HG02642 (cell line): ENCODE measurements at regions not wholly inside any gene's neighbourhood (a gene's known extent, or its start where the extent isn't known, plus 50 kb on each side); places are given as distances from the start of the nearest gene placed in this dataset.

Experiments used
- ATAC-seq: cut with Tn5 transposase; IDR thresholded peaks from one replicate; pipeline ENCODE4 v1.9.1; 2021; ENCODE audit warnings: mild to moderate bottlenecking; ENCODE audit not compliant: unreplicated experiment, poor library complexity

- no peak for ATAC-seq
Observed at GRCh38 chr4:175422331-175422730, 389.7 kb downstream of the GPM6A start.

GRCh38 chr4:175424111-175424510, 388.0 kb downstream of the GPM6A start:
- no peak for ATAC-seq

DNA sequence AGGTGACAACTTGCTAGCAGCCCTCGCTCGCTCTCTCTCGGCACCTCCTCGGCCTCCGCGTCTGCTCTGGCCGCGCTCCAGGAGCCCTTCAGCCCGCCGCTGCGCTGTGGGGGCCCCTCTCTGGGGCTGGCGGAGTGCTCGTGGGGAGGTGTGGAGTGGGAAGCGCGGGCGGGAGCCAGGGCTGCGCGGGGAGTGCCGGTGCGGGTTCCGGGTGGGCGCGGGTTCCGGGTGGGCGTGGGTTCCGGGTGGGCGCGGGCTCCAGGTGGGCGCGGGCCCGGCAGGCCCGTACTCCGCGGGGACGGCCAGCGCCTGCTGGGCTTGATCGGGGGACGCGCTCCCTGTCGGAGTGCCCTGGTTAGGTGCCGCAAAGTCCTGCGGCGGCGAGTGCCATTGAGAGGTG, 384.3 kb downstream of the GPM6A start:
- no peak for ATAC-seq

DNA sequence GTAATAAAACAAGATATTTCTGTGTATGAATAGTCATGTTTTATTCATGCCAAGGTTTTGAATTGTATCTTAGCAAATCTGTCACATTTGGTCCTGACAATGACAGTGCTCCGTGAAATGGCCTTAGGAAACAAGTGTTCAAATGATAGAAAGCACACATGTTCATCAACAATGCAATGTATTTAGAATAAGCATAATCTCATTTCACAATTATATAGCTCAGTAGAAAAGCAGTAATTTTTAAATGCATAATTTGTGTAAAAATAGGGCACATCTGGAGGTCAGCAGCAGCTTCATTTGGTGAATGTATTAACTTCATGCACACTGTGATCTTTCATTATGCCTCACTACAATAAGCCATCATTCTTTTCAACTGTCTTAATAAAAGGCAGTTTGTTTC, 380.4 kb downstream of the GPM6A start:
- ATAC-seq = no peak

GRCh38 chr4:175435381-175435783, 376.7 kb downstream of the GPM6A start:
- no peak for ATAC-seq

GRCh38 chr4:175436196-175436595, 375.9 kb downstream of the GPM6A start:
- no peak for ATAC-seq

DNA sequence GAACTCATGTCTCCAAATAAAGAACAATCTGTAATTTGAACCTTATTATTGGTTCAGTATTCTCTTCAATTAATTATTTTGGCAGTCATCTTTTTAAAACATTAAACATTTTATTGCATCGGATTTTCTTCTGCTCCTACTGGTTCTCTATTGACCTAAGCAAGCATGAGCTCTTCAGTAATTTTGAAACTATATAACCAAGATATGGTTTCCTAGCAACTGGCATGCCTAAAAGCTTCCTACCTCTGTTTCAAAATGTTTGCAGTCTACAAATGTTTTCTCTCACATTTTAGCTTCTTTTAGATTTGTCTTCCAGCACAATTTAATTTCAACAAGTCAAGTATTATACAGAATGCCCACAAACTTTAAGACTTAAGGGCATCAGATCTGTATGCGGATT, 371.3 kb downstream of the GPM6A start:
- ATAC-seq = no peak

DNA sequence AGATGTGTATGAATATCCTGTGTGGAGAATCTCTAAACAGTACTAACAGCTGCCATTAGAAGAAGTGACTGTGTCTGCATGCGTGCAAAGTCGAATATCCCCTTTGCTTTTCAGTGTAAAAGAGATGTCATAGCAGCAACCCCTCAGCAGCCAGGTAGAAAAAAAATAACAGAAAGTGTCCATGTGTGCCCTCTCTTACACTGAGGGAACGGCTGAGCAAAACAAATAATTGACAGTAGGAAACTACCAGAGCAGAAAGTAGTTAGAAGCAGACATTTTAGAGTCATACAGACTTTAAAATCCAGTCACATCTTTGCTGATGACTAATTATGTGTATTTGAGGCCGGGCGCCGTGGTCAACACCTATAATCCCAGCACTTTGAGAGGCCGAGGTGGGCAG, 370.8 kb downstream of the GPM6A start:
- no peak for ATAC-seq

DNA sequence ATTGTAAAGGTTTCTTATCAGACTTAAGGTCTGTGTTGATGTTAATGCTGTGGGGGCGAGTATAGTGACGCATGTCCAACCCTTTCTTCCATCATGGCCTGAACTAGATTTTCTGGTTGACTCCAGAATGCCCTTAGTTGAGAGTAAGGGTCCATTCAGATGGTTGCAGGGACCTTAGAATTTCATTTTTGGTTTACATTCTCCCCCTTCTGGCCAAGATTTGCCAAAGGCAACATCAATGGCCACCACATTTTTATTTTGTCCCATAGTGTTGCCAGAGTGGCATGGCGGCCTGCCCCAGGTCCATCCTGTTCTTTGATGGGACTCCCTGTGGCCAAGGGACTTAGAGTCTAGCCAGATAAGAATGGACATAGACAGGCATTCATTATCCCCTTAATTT, 368.5 kb downstream of the GPM6A start:
- no peak for ATAC-seq

DNA sequence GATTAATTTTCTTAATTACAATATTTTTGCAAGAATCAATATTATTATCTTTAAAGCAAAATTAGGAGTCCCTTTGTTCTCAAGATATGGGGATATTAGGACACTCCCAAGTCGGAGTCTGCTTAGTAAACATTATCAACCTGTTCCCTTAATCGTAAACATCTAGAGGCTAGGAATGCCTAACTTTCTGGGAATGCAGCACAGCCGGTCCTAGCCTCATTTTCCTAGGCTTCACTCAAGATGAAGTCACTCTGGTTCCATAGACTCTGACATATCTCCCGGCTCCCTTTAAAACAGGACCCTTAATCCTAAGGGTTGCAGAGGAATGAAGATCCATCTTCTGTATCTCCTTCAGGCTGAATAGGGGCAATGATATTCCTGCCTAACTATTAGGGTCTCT, 367.6 kb downstream of the GPM6A start:
- ATAC-seq = no peak

- ATAC-seq = no peak
Observed at GRCh38 chr4:175447016-175447415, 365.0 kb downstream of the GPM6A start.

- no peak for ATAC-seq
Observed at GRCh38 chr4:175450446-175450845, 361.6 kb downstream of the GPM6A start.

GRCh38 chr4:175451238-175451965, 360.7 kb downstream of the GPM6A start:
- ATAC-seq = no peak

- ATAC-seq = no peak
Observed at GRCh38 chr4:175453456-175453855, 358.6 kb downstream of the GPM6A start.

- no peak for ATAC-seq
Observed at GRCh38 chr4:175456131-175456530, 355.9 kb downstream of the GPM6A start.

- no peak for ATAC-seq
Observed at GRCh38 chr4:175457956-175458355, 354.1 kb downstream of the GPM6A start.

DNA sequence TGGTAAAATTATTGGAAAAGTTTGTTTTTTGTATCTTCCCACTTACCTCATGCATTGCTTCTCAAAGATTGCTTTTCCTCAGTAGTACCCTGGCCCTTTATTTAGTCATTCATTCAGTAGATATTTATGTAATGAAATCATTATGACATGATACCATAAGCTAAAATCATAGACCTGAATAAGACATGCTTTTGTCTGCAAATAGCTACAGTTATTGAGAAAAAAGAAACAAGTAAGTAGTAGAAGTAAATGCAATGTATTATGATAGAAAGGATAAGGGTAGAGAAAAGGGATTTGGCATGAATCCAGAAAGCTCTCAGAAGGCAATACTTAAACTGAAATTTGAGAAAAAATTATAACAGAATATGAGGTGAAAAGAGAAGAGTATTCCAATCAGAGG, 352.5 kb downstream of the GPM6A start:
- ATAC-seq = no peak

- no peak for ATAC-seq
Observed at GRCh38 chr4:175460414-175460813, 351.6 kb downstream of the GPM6A start.

GRCh38 chr4:175469514-175469913, 342.6 kb downstream of the GPM6A start:
- ATAC-seq = no peak

DNA sequence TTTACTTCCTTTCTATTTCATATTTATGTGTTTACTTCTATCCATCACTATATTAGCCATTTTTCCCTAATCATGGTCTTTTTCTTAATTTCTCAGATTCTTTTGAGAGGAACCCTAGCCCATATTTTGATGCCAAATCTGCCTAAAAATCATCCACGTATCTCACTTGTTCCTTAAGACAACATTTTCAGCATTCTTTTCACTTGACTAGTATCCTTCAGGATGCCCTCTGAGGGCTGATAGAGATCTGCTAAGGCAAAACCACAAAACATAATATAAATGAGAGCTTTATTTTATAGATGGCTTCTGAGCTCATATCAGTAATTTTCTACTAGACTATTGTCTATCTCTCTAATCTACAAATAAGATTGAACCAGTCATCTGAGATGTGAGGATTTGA, 341.9 kb downstream of the GPM6A start:
- no peak for ATAC-seq

DNA sequence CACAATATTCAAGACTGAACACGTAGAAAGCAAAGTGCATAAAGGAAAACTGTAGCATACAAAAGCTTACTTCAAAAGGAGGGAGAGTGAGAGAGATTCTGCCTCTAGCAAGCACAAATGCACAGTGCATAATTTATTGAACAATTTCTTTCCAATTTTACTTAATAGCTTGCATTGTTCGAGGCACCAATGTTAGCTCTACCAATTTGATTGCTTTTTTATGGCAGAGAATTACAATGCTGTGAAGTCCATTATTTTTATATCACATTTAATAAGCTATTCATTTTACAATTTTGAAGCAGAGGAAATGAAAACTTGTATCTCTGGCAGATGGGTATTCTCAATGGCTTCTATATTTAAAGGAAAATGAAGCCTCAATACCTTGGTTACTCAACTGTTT, 331.7 kb downstream of the GPM6A start:
- no peak for ATAC-seq

- ATAC-seq = no peak
Observed at GRCh38 chr4:175499735-175500352, 312.2 kb downstream of the GPM6A start.
